Ovary (tissue), 7 donors: ENCODE measurements at regions not wholly inside any gene's neighbourhood (a gene's known extent, or its start where the extent isn't known, plus 50 kb on each side); places are given as distances from the start of the nearest gene placed in this dataset.

ENCODE experiments used
- DNase-seq, 5 donors: peaks; one replicate each; pipeline ENCODE4 v3.0.0-alpha.2; 2019 to 2020
- H3K27ac ChIP-seq, 2 donors: fragments of 200-600 bp; one replicate each; pipeline versions ENCODE4 v1.5.1 to v1.8.0; 2019 to 2022
- H3K27me3 ChIP-seq: fragments of 200-600 bp; one replicate; pipeline ENCODE4 v1.8.0; 2022
- H3K36me3 ChIP-seq: fragments of 200-600 bp; sonication (generic); one replicate; pipeline ENCODE4 v1.5.1; 2019
- H3K4me1 ChIP-seq: one replicate; pipeline ENCODE4 v1.8.1; 2013; ENCODE audit warnings: mild to moderate bottlenecking, moderate library complexity; ENCODE audit not compliant: insufficient read depth
- H3K4me3 ChIP-seq: fragments of 200-600 bp; sonication (generic); one replicate; pipeline ENCODE4 v1.5.1; 2017
- H3K9me3 ChIP-seq, 2 donors: fragments of 200-600 bp in 1 of 2; sonication (generic) in 1 of 2; one replicate each; pipeline versions ENCODE4 v1.5.1 to v1.8.1; 2013 to 2019; ENCODE audit warnings: mild to moderate bottlenecking in 1 of 2, moderate library complexity in 1 of 2
- CTCF ChIP-seq, 3 donors: fragments of 450-650 bp in 2 of 3; fragments of 200-600 bp in 1 of 3; IDR thresholded peaks; one replicate each; pipeline versions ENCODE4 v1.5.1 to v1.8.0; 2016 to 2022; ENCODE audit warnings: antibody characterized with exemption in 3 of 3, mild to moderate bottlenecking in 1 of 3
- EP300 ChIP-seq: sonication (generic); formaldehyde crosslinking; IDR thresholded peaks from one replicate; pipeline ENCODE4 v1.6.1; 2017; ENCODE audit warnings: antibody characterized with exemption
- POLR2A ChIP-seq: fragments of 450-650 bp; IDR thresholded peaks from one replicate; pipeline ENCODE4 v1.6.1; 2017; ENCODE audit warnings: antibody characterized with exemption, mild to moderate bottlenecking, moderate library complexity
- WGBS, 3 donors: extraction: QIAGEN DNeasy Blood & Tissue Kit in 1 of 3; methylation state at CpG; one replicate each; pipeline versions ENCODE4 v1.1.5 to v1.1.7; 2013 to 2017; 5-methylcytosine and 5-hydroxymethylcytosine counted together
- intact Hi-C, 4 donors: fragments of 100-400 bp; cut with DNase I; formaldehyde crosslinking; loops; one replicate each; pipeline versions ENCODE4 v1.11.0 to v1.15.1; 2022 to 2023
- donor health status: DM: no; HTN: no; CAD: no; lungs with moderate emphysema.
- donor health status: DM: no; HTN: no; CAD: no.
- donor health status: Bipolar disorder and iron deficiency.
- donor health status: DM: no; HTN: no; CAD: no.
- donor health status: DM: yes; HTN: yes; CAD: no.

GRCh38 chr3:153379516-153379915, 217.5 kb downstream of the RAP2B start:
- Histone ChIP-seq H3K9me3 (no peaks in the 10 kb centered on the region), H3K4me1 (no peaks in the 10 kb centered on the region), H3K36me3 (no peaks in the 10 kb centered on the region), H3K27ac (no peak overlapping the region), H3K27me3 (no peaks in the 10 kb centered on the region), H3K4me3 (no peak overlapping the region)
- intact Hi-C loops, result no loop called here
- WGBS, 3 donors, result 67 to 74% (median 73%) methylated on average over 1 of the region's 1 CpG
- no peak for TF ChIP-seq POLR2A
- no peak for TF ChIP-seq EP300
- TF ChIP-seq CTCF (IDR thresholded peaks at IDR 0.05), result no peak
- no peak for DNase-seq

- no peaks in the 10 kb centered on the region for H3K9me3 ChIP-seq
- no peaks in the 10 kb centered on the region for H3K36me3 ChIP-seq
- H3K27me3 ChIP-seq, result no peaks in the 10 kb centered on the region
- no peak for TF ChIP-seq POLR2A
- no peak for TF ChIP-seq EP300
- no peak for TF ChIP-seq CTCF (IDR thresholded peaks at IDR 0.05)
- H3K27ac ChIP-seq, result no peak overlapping the region
- no peak overlapping the region for H3K4me3 ChIP-seq
- H3K4me1 ChIP-seq, result no peaks in the 10 kb centered on the region
- no peak for DNase-seq
- intact Hi-C loops, result no loop called here
These were observed 223.3 kb downstream of the RAP2B start for GRCh38 chr3:153385343-153385742.

GRCh38 chr3:153392363-153392762, 230.3 kb downstream of the RAP2B start:
- Histone ChIP-seq H3K36me3 (no peaks in the 10 kb centered on the region), H3K27me3 (no peaks in the 10 kb centered on the region), H3K9me3 (no peaks in the 10 kb centered on the region), H3K4me1 (no peaks in the 10 kb centered on the region), H3K4me3 (no peak overlapping the region), H3K27ac (no peak overlapping the region)
- no peak for TF ChIP-seq POLR2A
- no peak for TF ChIP-seq CTCF (IDR thresholded peaks at IDR 0.05)
- no peak for DNase-seq
- 79 to 90% (median 82%) methylated on average over 2 of the region's 2 CpGs for WGBS, 3 donors
- intact Hi-C loops, result no loop called here

- Histone ChIP-seq H3K27ac (no peak overlapping the region), H3K36me3 (no peaks in the 10 kb centered on the region), H3K4me1 (no peaks in the 10 kb centered on the region), H3K9me3 (no peaks in the 10 kb centered on the region), H3K4me3 (no peak overlapping the region), H3K27me3 (no peaks in the 10 kb centered on the region)
- DNase-seq, result no peak
- WGBS, 3 donors, result 91 to 97% (median 96%) methylated on average over 1 of the region's 1 CpG
- intact Hi-C loops, result no loop called here
- TF ChIP-seq EP300 (no peak), CTCF (IDR thresholded peaks at IDR 0.05) (no peak), POLR2A (no peak)
These were observed 232.0 kb downstream of the RAP2B start for GRCh38 chr3:153394017-153394416.

- Histone ChIP-seq H3K9me3 (no peaks in the 10 kb centered on the region), H3K27ac (no peak overlapping the region), H3K36me3 (no peaks in the 10 kb centered on the region), H3K4me1 (no peaks in the 10 kb centered on the region), H3K27me3 (no peaks in the 10 kb centered on the region), H3K4me3 (no peak overlapping the region)
- intact Hi-C loops, result no loop called here
- TF ChIP-seq CTCF (IDR thresholded peaks at IDR 0.05) (no peak), POLR2A (no peak), EP300 (no peak)
- no peak for DNase-seq
- 86 to 91% (median 88%) methylated on average over 2 of the region's 2 CpGs for WGBS, 3 donors
These were observed 234.6 kb downstream of the RAP2B start for GRCh38 chr3:153396581-153396980.
